Duodenal mucosa (tissue), 2 donors: ENCODE measurements at regions not wholly inside any gene's neighbourhood (a gene's known extent, or its start where the extent isn't known, plus 50 kb on each side); places are given as distances from the start of the nearest gene placed in this dataset.

Source experiments
- H3K27ac ChIP-seq: one replicate; pipeline ENCODE4 v1.7.0; 2013; ENCODE audit warnings: low read depth, low read length
- H3K27me3 ChIP-seq, 2 donors: one replicate each; pipeline ENCODE4 v1.7.0; 2013; ENCODE audit warnings: low read length in 2 of 2, control low read depth in 1 of 2; ENCODE audit not compliant: insufficient read depth in 2 of 2, control insufficient read depth in 1 of 2
- H3K36me3 ChIP-seq, 2 donors: one replicate each; pipeline ENCODE4 v1.7.0; 2013; ENCODE audit warnings: low read length in 2 of 2, control low read depth in 1 of 2; ENCODE audit not compliant: insufficient read depth in 2 of 2, control insufficient read depth in 1 of 2
- H3K4me1 ChIP-seq, 2 donors: one replicate each; pipeline ENCODE4 v1.7.0; 2013; ENCODE audit warnings: low read length in 2 of 2, control low read depth in 1 of 2; ENCODE audit not compliant: insufficient read depth in 2 of 2, control insufficient read depth in 1 of 2
- H3K4me3 ChIP-seq, 2 donors: one replicate each; pipeline ENCODE4 v1.7.0; 2013; ENCODE audit warnings: low read length in 2 of 2, low read depth in 1 of 2
- H3K9ac ChIP-seq, 2 donors: one replicate each; pipeline ENCODE4 v1.7.0; 2013; ENCODE audit warnings: low read length in 2 of 2, low read depth in 1 of 2
- H3K9me3 ChIP-seq, 2 donors: one replicate each; pipeline ENCODE4 v1.7.0; 2013; ENCODE audit warnings: low read length in 2 of 2, control low read depth in 1 of 2; ENCODE audit not compliant: control insufficient read depth in 1 of 2

GRCh38 chr1:58345215-58346035, 201.1 kb downstream of the OMA1 start:
- H3K4me1 ChIP-seq, result no peaks in the 10 kb centered on the region
- no peaks in the 10 kb centered on the region for H3K36me3 ChIP-seq
- no peak overlapping the region for H3K27ac ChIP-seq
- no peak overlapping the region for H3K9ac ChIP-seq
- H3K9me3 ChIP-seq, result no peaks in the 10 kb centered on the region
- H3K4me3 ChIP-seq, result no peak overlapping the region
- no peaks in the 10 kb centered on the region for H3K27me3 ChIP-seq

GRCh38 chr1:58340185-58340584, 206.3 kb downstream of the OMA1 start:
- no peak overlapping the region for H3K4me3 ChIP-seq
- no peaks in the 10 kb centered on the region for H3K27me3 ChIP-seq
- H3K9ac ChIP-seq, result no peak overlapping the region
- H3K27ac ChIP-seq, result no peak overlapping the region
- H3K9me3 ChIP-seq, result no peaks in the 10 kb centered on the region
- H3K4me1 ChIP-seq, result no peaks in the 10 kb centered on the region
- H3K36me3 ChIP-seq, result no peaks in the 10 kb centered on the region

GRCh38 chr1:58338081-58338480, 208.4 kb downstream of the OMA1 start:
- no peaks in the 10 kb centered on the region for H3K4me1 ChIP-seq
- H3K9ac ChIP-seq, result no peak overlapping the region
- no peaks in the 10 kb centered on the region for H3K9me3 ChIP-seq
- no peaks in the 10 kb centered on the region for H3K36me3 ChIP-seq
- H3K27me3 ChIP-seq, result no peaks in the 10 kb centered on the region
- H3K4me3 ChIP-seq, result no peak overlapping the region
- no peak overlapping the region for H3K27ac ChIP-seq

GRCh38 chr1:58333511-58333910, 213.0 kb downstream of the OMA1 start:
- Histone ChIP-seq H3K4me3 (no peak overlapping the region), H3K9ac (no peak overlapping the region), H3K9me3 (no peaks in the 10 kb centered on the region), H3K27ac (no peak overlapping the region), H3K36me3 (no peaks in the 10 kb centered on the region), H3K27me3 (no peaks in the 10 kb centered on the region), H3K4me1 (no peaks in the 10 kb centered on the region)

- H3K36me3 ChIP-seq, result no peaks in the 10 kb centered on the region
- H3K9me3 ChIP-seq, result no peaks in the 10 kb centered on the region
- H3K4me1 ChIP-seq, result no peaks in the 10 kb centered on the region
- H3K4me3 ChIP-seq, result no peak overlapping the region
- no peak overlapping the region for H3K27ac ChIP-seq
- no peaks in the 10 kb centered on the region for H3K27me3 ChIP-seq
- no peak overlapping the region for H3K9ac ChIP-seq
Measured at GRCh38 chr1:58331156-58331555, 215.4 kb downstream of the OMA1 start.

GRCh38 chr1:58325866-58326265, 220.7 kb downstream of the OMA1 start:
- Histone ChIP-seq H3K27ac (no peak overlapping the region), H3K4me3 (no peak overlapping the region)

GRCh38 chr1:58324558-58324957, 222.0 kb downstream of the OMA1 start:
- no peak overlapping the region for H3K9ac ChIP-seq
- no peaks in the 10 kb centered on the region for H3K4me1 ChIP-seq
- H3K27ac ChIP-seq, result no peak overlapping the region
- H3K36me3 ChIP-seq, result no peaks in the 10 kb centered on the region
- no peak overlapping the region for H3K4me3 ChIP-seq
- H3K27me3 ChIP-seq, result no peaks in the 10 kb centered on the region
- H3K9me3 ChIP-seq, result peaks cover 0 to 5% of the 10 kb centered on the region in 2 donors

More at GRCh38 chr1:58325866-58326265, 220.7 kb downstream of the OMA1 start:
- Histone ChIP-seq H3K4me1 (no peaks in the 10 kb centered on the region), H3K27me3 (no peaks in the 10 kb centered on the region), H3K36me3 (no peaks in the 10 kb centered on the region), H3K9ac (no peak overlapping the region), H3K9me3 (peaks cover 0 to 5% of the 10 kb centered on the region in 2 donors)

- Histone ChIP-seq H3K9ac (no peak overlapping the region), H3K27ac (no peak overlapping the region), H3K9me3 (peaks cover 0 to 5% of the 10 kb centered on the region in 2 donors), H3K4me1 (no peaks in the 10 kb centered on the region), H3K27me3 (no peaks in the 10 kb centered on the region), H3K4me3 (no peak overlapping the region), H3K36me3 (no peaks in the 10 kb centered on the region)
Measured at GRCh38 chr1:58318157-58319005, 228.1 kb downstream of the OMA1 start.

GRCh38 chr1:58317694-58318093, 228.8 kb downstream of the OMA1 start:
- peaks cover 0 to 5% of the 10 kb centered on the region in 2 donors for H3K9me3 ChIP-seq
- H3K4me1 ChIP-seq, result no peaks in the 10 kb centered on the region
- H3K4me3 ChIP-seq, result no peak overlapping the region
- no peaks in the 10 kb centered on the region for H3K36me3 ChIP-seq
- H3K9ac ChIP-seq, result no peak overlapping the region
- no peaks in the 10 kb centered on the region for H3K27me3 ChIP-seq
- H3K27ac ChIP-seq, result no peak overlapping the region

GRCh38 chr1:58317086-58317485, 229.4 kb downstream of the OMA1 start:
- Histone ChIP-seq H3K9ac (no peak overlapping the region), H3K4me3 (no peak overlapping the region), H3K4me1 (no peaks in the 10 kb centered on the region), H3K27me3 (no peaks in the 10 kb centered on the region), H3K36me3 (no peaks in the 10 kb centered on the region), H3K27ac (no peak overlapping the region), H3K9me3 (peaks cover 0 to 5% of the 10 kb centered on the region in 2 donors)
